Left ventricle myocardium inferior (tissue), 1 donor: ENCODE measurements at regions not wholly inside any gene's neighbourhood (a gene's known extent, or its start where the extent isn't known, plus 50 kb on each side); places are given as distances from the start of the nearest gene placed in this dataset.

Experiments
- DNase-seq: peaks from one replicate; pipeline ENCODE4 v3.0.0-alpha.2; 2020
- H3K27ac ChIP-seq: fragments of 200-600 bp; replicated peaks from 2 replicates; pipeline ENCODE4 v1.8.0; 2021
- H3K27me3 ChIP-seq: fragments of 200-600 bp; 2 replicates; pipeline ENCODE4 v1.8.0; 2021; ENCODE audit warnings: low read depth
- H3K36me3 ChIP-seq: fragments of 200-600 bp; 2 replicates; pipeline ENCODE4 v1.8.0; 2021
- H3K4me1 ChIP-seq: fragments of 200-600 bp; 2 replicates; pipeline ENCODE4 v1.8.0; 2021
- H3K4me3 ChIP-seq: fragments of 200-600 bp; 2 replicates; pipeline ENCODE4 v1.8.0; 2021; ENCODE audit warnings: mild to moderate bottlenecking, moderate library complexity
- H3K9me3 ChIP-seq: fragments of 200-600 bp; replicated peaks from 2 replicates; pipeline ENCODE4 v1.8.0; 2021
- intact Hi-C: fragments of 100-400 bp; cut with micrococcal nuclease; formaldehyde crosslinking; loops from one replicate; pipeline ENCODE4 v1.11.0; 2022
- TF ChIP-seq, protein P1 (sequence below): fragments of 200-600 bp; IDR thresholded peaks from 2 replicates; pipeline ENCODE4 v1.8.0; 2021; ENCODE audit warnings: antibody characterized with exemption, mild to moderate bottlenecking, borderline replicate concordance
- donor health status: DM: no; HTN: yes; CAD: no; lungs with severe emphysema.

- Histone ChIP-seq H3K27me3 (no peaks in the 10 kb centered on the region), H3K27ac (no peak overlapping the region), H3K4me3 (no peak overlapping the region), H3K36me3 (no peaks in the 10 kb centered on the region), H3K9me3 (peaks cover 15% of the 10 kb centered on the region), H3K4me1 (no peaks in the 10 kb centered on the region)
- TF ChIP-seq, protein P1, sequence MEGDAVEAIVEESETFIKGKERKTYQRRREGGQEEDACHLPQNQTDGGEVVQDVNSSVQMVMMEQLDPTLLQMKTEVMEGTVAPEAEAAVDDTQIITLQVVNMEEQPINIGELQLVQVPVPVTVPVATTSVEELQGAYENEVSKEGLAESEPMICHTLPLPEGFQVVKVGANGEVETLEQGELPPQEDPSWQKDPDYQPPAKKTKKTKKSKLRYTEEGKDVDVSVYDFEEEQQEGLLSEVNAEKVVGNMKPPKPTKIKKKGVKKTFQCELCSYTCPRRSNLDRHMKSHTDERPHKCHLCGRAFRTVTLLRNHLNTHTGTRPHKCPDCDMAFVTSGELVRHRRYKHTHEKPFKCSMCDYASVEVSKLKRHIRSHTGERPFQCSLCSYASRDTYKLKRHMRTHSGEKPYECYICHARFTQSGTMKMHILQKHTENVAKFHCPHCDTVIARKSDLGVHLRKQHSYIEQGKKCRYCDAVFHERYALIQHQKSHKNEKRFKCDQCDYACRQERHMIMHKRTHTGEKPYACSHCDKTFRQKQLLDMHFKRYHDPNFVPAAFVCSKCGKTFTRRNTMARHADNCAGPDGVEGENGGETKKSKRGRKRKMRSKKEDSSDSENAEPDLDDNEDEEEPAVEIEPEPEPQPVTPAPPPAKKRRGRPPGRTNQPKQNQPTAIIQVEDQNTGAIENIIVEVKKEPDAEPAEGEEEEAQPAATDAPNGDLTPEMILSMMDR: no peak
- DNase-seq: no peak
- intact Hi-C loops: no loop called here
These were observed 517.8 kb upstream of the ANO5 start for GRCh38 chr11:21675049-21675616.

GRCh38 chr11:21687643-21688042, 505.2 kb upstream of the ANO5 start:
- DNase-seq: no peak
- Histone ChIP-seq H3K4me3 (no peak overlapping the region), H3K4me1 (no peaks in the 10 kb centered on the region), H3K27me3 (no peaks in the 10 kb centered on the region), H3K36me3 (no peaks in the 10 kb centered on the region), H3K27ac (no peak overlapping the region), H3K9me3 (peaks cover 33% of the 10 kb centered on the region)
- intact Hi-C loops: no loop called here
- TF ChIP-seq, protein P1: no peak

- Histone ChIP-seq H3K9me3 (no peaks in the 10 kb centered on the region), H3K4me3 (no peak overlapping the region), H3K27me3 (no peaks in the 10 kb centered on the region), H3K4me1 (no peaks in the 10 kb centered on the region), H3K27ac (no peak overlapping the region), H3K36me3 (no peaks in the 10 kb centered on the region)
- DNase-seq: no peak
- intact Hi-C loops: no loop called here
- TF ChIP-seq, protein P1: no peak
These were observed 488.3 kb upstream of the ANO5 start for GRCh38 chr11:21704539-21704938.

- TF ChIP-seq, protein P1: no peak
- Histone ChIP-seq H3K36me3 (no peaks in the 10 kb centered on the region), H3K9me3 (no peaks in the 10 kb centered on the region), H3K4me3 (no peak overlapping the region), H3K4me1 (no peaks in the 10 kb centered on the region), H3K27ac (no peak overlapping the region), H3K27me3 (no peaks in the 10 kb centered on the region)
- intact Hi-C loops: no loop called here
- no peak for DNase-seq
These were observed 485.7 kb upstream of the ANO5 start for GRCh38 chr11:21707116-21707739.

DNA sequence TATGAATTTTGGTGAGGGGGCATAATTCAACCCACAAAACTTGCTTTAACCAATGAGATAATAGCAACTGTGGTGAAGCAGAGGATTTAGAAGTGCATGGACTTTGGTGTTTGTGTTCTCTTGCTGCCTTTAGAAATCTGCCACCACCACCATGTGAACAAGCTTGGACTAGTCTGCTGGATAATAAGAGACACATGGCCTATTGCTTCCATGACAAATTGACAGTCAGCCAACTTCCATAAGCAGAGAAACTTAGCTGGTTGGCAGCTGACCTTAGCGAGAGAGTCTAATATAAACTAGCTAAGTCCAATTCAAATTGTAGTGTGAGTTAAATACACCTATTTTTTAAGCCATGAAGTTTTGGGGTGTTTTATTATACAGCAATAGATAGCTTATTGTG, 482.1 kb upstream of the ANO5 start:
- no peaks in the 10 kb centered on the region for H3K9me3 ChIP-seq

More for the DNA sequence above, 482.1 kb upstream of the ANO5 start:
- intact Hi-C loops: no loop called here
- Histone ChIP-seq H3K4me3 (no peak overlapping the region), H3K4me1 (no peaks in the 10 kb centered on the region), H3K36me3 (no peaks in the 10 kb centered on the region), H3K27ac (no peak overlapping the region), H3K27me3 (no peaks in the 10 kb centered on the region)
- DNase-seq: no peak
- TF ChIP-seq, protein P1: no peak
